ENCODE measurements at regions not wholly inside any gene's neighbourhood (a gene's known extent, or its start where the extent isn't known, plus 50 kb on each side); places are given as distances from the start of the nearest gene placed in this dataset.

GRCh38 chr16:5882087-5882640 is 784.6 kb upstream of the EEF2KMT start:
- no peak for DNase-seq (ENCODE audit: low read depth in 3 of 3, low spot score in 1 of 3)

GRCh38 chr16:5875416-5875815 is 777.8 kb upstream of the EEF2KMT start:
- DNase-seq (ENCODE audit: low read depth in 3 of 3, low spot score in 1 of 3) = no peak

GRCh38 chr16:5874899-5875298 is 777.3 kb upstream of the EEF2KMT start:
- DNase-seq (ENCODE audit: low read depth in 3 of 3, low spot score in 1 of 3) = no peak

GRCh38 chr16:5873221-5873620 is 775.6 kb upstream of the EEF2KMT start:
- no peak for DNase-seq (ENCODE audit: low read depth in 3 of 3, low spot score in 1 of 3)

- no peak for DNase-seq (ENCODE audit: low read depth in 3 of 3, low spot score in 1 of 3)
Observed at GRCh38 chr16:5870886-5871691, 773.5 kb upstream of the EEF2KMT start.

GRCh38 chr16:5867250-5867649 is 769.7 kb upstream of the EEF2KMT start:
- DNase-seq (ENCODE audit: low read depth in 3 of 3, low spot score in 1 of 3) = no peak

- DNase-seq (ENCODE audit: low read depth in 3 of 3, low spot score in 1 of 3) = no peak
Observed at GRCh38 chr16:5865236-5865635, 767.6 kb upstream of the EEF2KMT start.

- DNase-seq (ENCODE audit: low read depth in 3 of 3, low spot score in 1 of 3) = no peak
Observed at GRCh38 chr16:5863071-5863606, 765.5 kb upstream of the EEF2KMT start.

GRCh38 chr16:5862103-5862840 is 764.7 kb upstream of the EEF2KMT start:
- no peak for DNase-seq (ENCODE audit: low read depth in 3 of 3, low spot score in 1 of 3)

GRCh38 chr16:5861241-5861640 is 763.6 kb upstream of the EEF2KMT start:
- no peak for DNase-seq (ENCODE audit: low read depth in 3 of 3, low spot score in 1 of 3)

GRCh38 chr16:5858180-5858579 is 760.6 kb upstream of the EEF2KMT start:
- no peak for DNase-seq (ENCODE audit: low read depth in 3 of 3, low spot score in 1 of 3)

GRCh38 chr16:5854027-5854426 is 756.4 kb upstream of the EEF2KMT start:
- DNase-seq (ENCODE audit: low read depth in 3 of 3, low spot score in 1 of 3) = no peak

GRCh38 chr16:5852151-5852550 is 754.6 kb upstream of the EEF2KMT start:
- no peak for DNase-seq (ENCODE audit: low read depth in 3 of 3, low spot score in 1 of 3)

- DNase-seq (ENCODE audit: low read depth in 3 of 3, low spot score in 1 of 3) = no peak
Observed at GRCh38 chr16:5851393-5851982, 753.9 kb upstream of the EEF2KMT start.

GRCh38 chr16:5850632-5851392 is 753.2 kb upstream of the EEF2KMT start:
- no peak for DNase-seq (ENCODE audit: low read depth in 3 of 3, low spot score in 1 of 3)

GRCh38 chr16:5845046-5845445 is 747.5 kb upstream of the EEF2KMT start:
- DNase-seq (ENCODE audit: low read depth in 3 of 3, low spot score in 1 of 3) = no peak

- DNase-seq (ENCODE audit: low read depth in 3 of 3, low spot score in 1 of 3) = no peak
Observed at GRCh38 chr16:5841974-5842373, 744.4 kb upstream of the EEF2KMT start.

- DNase-seq (ENCODE audit: low read depth in 3 of 3, low spot score in 1 of 3) = no peak
Observed at GRCh38 chr16:5838725-5839124, 741.1 kb upstream of the EEF2KMT start.

- DNase-seq (ENCODE audit: low read depth in 3 of 3, low spot score in 1 of 3) = no peak
Observed at GRCh38 chr16:5838071-5838470, 740.5 kb upstream of the EEF2KMT start.

GRCh38 chr16:5837007-5837670 is 739.5 kb upstream of the EEF2KMT start:
- no peak for DNase-seq (ENCODE audit: low read depth in 3 of 3, low spot score in 1 of 3)
